ENCODE measurements at regions not wholly inside any gene's neighbourhood (a gene's known extent, or its start where the extent isn't known, plus 50 kb on each side); places are given as distances from the start of the nearest gene placed in this dataset.

GRCh38 chr19:29375429-29376119, 150.2 kb upstream of the VSTM2B start:
- DNase-seq = no peak

GRCh38 chr19:29376855-29377354, 148.9 kb upstream of the VSTM2B start:
- DNase-seq = no peak

GRCh38 chr19:29378126-29378525, 147.7 kb upstream of the VSTM2B start:
- DNase-seq = no peak

- no peak for DNase-seq
Measured at GRCh38 chr19:29378543-29379080, 147.2 kb upstream of the VSTM2B start.

- DNase-seq = no peak
Measured at GRCh38 chr19:29379257-29380021, 146.4 kb upstream of the VSTM2B start.

GRCh38 chr19:29380581-29380980, 145.2 kb upstream of the VSTM2B start:
- no peak for DNase-seq

GRCh38 chr19:29381353-29382203, 144.2 kb upstream of the VSTM2B start:
- no peak for DNase-seq

GRCh38 chr19:29383696-29384095, 142.1 kb upstream of the VSTM2B start:
- no peak for DNase-seq

GRCh38 chr19:29384656-29385055, 141.1 kb upstream of the VSTM2B start:
- no peak for DNase-seq

- DNase-seq = no peak
Measured at GRCh38 chr19:29385191-29385795, 140.5 kb upstream of the VSTM2B start.

GRCh38 chr19:29386970-29387369, 138.8 kb upstream of the VSTM2B start:
- DNase-seq = no peak

GRCh38 chr19:29387586-29387985, 138.2 kb upstream of the VSTM2B start:
- DNase-seq = no peak

- no peak for DNase-seq
Measured at GRCh38 chr19:29389495-29389894, 136.3 kb upstream of the VSTM2B start.

- no peak for DNase-seq
Measured at GRCh38 chr19:29390742-29391141, 135.1 kb upstream of the VSTM2B start.

GRCh38 chr19:29393915-29394460, 131.8 kb upstream of the VSTM2B start:
- DNase-seq = peak; percentile 9

GRCh38 chr19:29395111-29395733, 130.6 kb upstream of the VSTM2B start:
- DNase-seq = peak; percentile 23

- no peak for DNase-seq
Measured at GRCh38 chr19:29395734-29396414, 129.9 kb upstream of the VSTM2B start.

GRCh38 chr19:29396925-29397324, 128.9 kb upstream of the VSTM2B start:
- DNase-seq = no peak

GRCh38 chr19:29397748-29398147, 128.0 kb upstream of the VSTM2B start:
- no peak for DNase-seq

GRCh38 chr19:29399804-29400203, 126.0 kb upstream of the VSTM2B start:
- no peak for DNase-seq
